ENCODE measurements at regions not wholly inside any gene's neighbourhood (a gene's known extent, or its start where the extent isn't known, plus 50 kb on each side); places are given as distances from the start of the nearest gene placed in this dataset.

- TF ChIP-seq CTCF (IDR thresholded peaks at IDR 0.05) (no peak), POLR2AphosphoS5 (IDR thresholded peaks at IDR 0.05) (no peak), EP300 (IDR thresholded peaks at IDR 0.05) (no peak), POLR2A (IDR thresholded peaks at IDR 0.05) (no peak)
Measured at GRCh38 chr12:24360461-24360860, 411.0 kb upstream of the SOX5 start.

Measured in upper lobe of left lung (tissue), 4 donors.